Fibroblast of skin of right quadriceps (primary cell): ENCODE measurements at regions not wholly inside any gene's neighbourhood (a gene's known extent, or its start where the extent isn't known, plus 50 kb on each side); places are given as distances from the start of the nearest gene placed in this dataset.
"Not testable (repeated sequence)": the region's sequence is repeated elsewhere in the genome, so short reads cannot be mapped to it uniquely, and the experiment has no call there.

Experiments used
- DNase-seq: peaks from one replicate; pipeline ENCODE4 v3.0.0-alpha.2; 2013

GRCh38 chr2:81396417-81397019 lies 1092.0 kb upstream of the LRRTM1 start:
- no peak for DNase-seq

- no peak for DNase-seq
Measured at GRCh38 chr2:81395746-81396145, 1091.2 kb upstream of the LRRTM1 start.

- no peak for DNase-seq
Measured at GRCh38 chr2:81389203-81389602, 1084.7 kb upstream of the LRRTM1 start.

- DNase-seq, result no peak
Measured at GRCh38 chr2:81363800-81364199, 1059.2 kb upstream of the LRRTM1 start.

- not testable (repeated sequence) for DNase-seq
Measured at GRCh38 chr2:81362468-81362867, 1057.9 kb upstream of the LRRTM1 start.

GRCh38 chr2:81355436-81355835 lies 1050.9 kb upstream of the LRRTM1 start:
- DNase-seq, result no peak

GRCh38 chr2:81334046-81334445 lies 1029.5 kb upstream of the LRRTM1 start:
- DNase-seq, result no peak

- DNase-seq, result no peak
Measured at GRCh38 chr2:81328968-81329367, 1024.4 kb upstream of the LRRTM1 start.

- DNase-seq, result no peak
Measured at GRCh38 chr2:81327911-81328310, 1023.4 kb upstream of the LRRTM1 start.

- peak; percentile 3 for DNase-seq
Measured at GRCh38 chr2:81324046-81324445, 1019.5 kb upstream of the LRRTM1 start.

- DNase-seq, result peak; percentile 22
Measured at GRCh38 chr2:81304154-81304830, 999.7 kb upstream of the LRRTM1 start.

GRCh38 chr2:81303321-81303720 lies 998.8 kb upstream of the LRRTM1 start:
- DNase-seq, result no peak

- no peak for DNase-seq
Measured at GRCh38 chr2:81299841-81300240, 995.3 kb upstream of the LRRTM1 start.

- DNase-seq, result no peak
Measured at GRCh38 chr2:81290846-81291245, 986.3 kb upstream of the LRRTM1 start.

GRCh38 chr2:81283081-81283480 lies 978.5 kb upstream of the LRRTM1 start:
- peak; percentile 5 for DNase-seq

- DNase-seq, result no peak
Measured at GRCh38 chr2:81282151-81282769, 977.7 kb upstream of the LRRTM1 start.

GRCh38 chr2:81276595-81276994 lies 972.0 kb upstream of the LRRTM1 start:
- DNase-seq, result no peak

GRCh38 chr2:81266106-81266505 lies 961.6 kb upstream of the LRRTM1 start:
- DNase-seq, result peak; percentile 5

GRCh38 chr2:81263989-81264388 lies 959.4 kb upstream of the LRRTM1 start:
- no peak for DNase-seq

- no peak for DNase-seq
Measured at GRCh38 chr2:81260320-81260719, 955.8 kb upstream of the LRRTM1 start.

- DNase-seq, result no peak
Measured at GRCh38 chr2:81250270-81250669, 945.7 kb upstream of the LRRTM1 start.

- DNase-seq, result no peak
Measured at GRCh38 chr2:81249152-81249551, 944.6 kb upstream of the LRRTM1 start.

- no peak for DNase-seq
Measured at GRCh38 chr2:81247648-81248047, 943.1 kb upstream of the LRRTM1 start.

GRCh38 chr2:81242501-81242900 lies 937.9 kb upstream of the LRRTM1 start:
- no peak for DNase-seq
